ENCODE measurements at regions not wholly inside any gene's neighbourhood (a gene's known extent, or its start where the extent isn't known, plus 50 kb on each side); places are given as distances from the start of the nearest gene placed in this dataset.

- no peak for FAIRE-seq
Observed at GRCh38 chr3:26558257-26558656, 64.3 kb upstream of the LRRC3B start.

GRCh38 chr3:26559227-26559626, 63.3 kb upstream of the LRRC3B start:
- no peak for FAIRE-seq

- FAIRE-seq = no peak
Observed at GRCh38 chr3:26560081-26560480, 62.5 kb upstream of the LRRC3B start.

GRCh38 chr3:26562021-26562768, 60.4 kb upstream of the LRRC3B start:
- FAIRE-seq = no peak

All from A204.1 (cell line).